ENCODE measurements at regions not wholly inside any gene's neighbourhood (a gene's known extent, or its start where the extent isn't known, plus 50 kb on each side); places are given as distances from the start of the nearest gene placed in this dataset.

DNA sequence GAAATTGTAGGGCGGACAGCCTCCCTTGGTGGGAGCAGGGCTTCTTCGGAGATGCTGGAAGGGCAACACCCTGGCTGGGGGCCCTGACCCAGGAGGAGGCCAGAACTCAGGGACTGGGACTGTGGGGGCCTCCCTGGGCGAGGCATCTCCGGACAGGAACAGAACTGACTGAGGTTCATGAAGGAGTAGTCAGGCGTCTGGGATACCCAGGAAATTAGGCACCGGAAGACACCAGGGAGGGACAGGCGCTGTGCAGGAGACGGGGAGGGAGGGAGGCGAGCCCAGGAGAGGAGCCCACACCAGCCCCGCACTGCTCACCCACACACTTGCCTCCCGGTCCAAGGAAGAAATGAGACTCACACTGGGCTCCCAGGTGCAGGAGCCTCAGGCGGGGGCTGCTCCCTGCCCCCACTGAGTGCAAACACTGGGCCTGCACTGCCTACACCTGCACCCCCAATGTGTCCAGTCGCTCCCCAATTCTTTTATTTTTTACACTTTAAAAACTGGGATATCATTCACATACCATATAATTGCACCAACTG, 262.6 kb upstream of the SFSWAP start:
- in situ Hi-C loops (cut with MboI; ENCODE audit: low pct_unique_long_range_greater_than_20kb, low sequenced_read_pairs): no loop called here
- no peak for DNase-seq

DNA sequence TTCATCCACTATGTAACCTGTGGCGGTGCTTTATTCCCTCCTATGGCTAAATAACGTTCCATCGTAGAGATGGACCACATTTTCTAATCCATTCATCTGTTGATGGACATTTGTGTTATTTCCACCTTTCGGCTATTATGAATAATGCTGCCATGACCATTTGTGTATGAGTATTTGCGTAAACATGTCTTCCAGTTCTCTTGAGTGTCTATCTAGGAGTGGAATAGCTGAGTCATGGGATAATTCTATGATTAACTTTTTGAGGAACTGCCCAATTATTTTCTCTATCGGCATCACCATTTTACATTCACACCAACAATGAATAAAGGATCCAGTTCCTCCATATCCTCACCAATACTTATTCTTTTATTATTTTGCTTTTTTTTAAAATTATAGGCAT, 261.9 kb upstream of the SFSWAP start:
- in situ Hi-C loops (cut with MboI; ENCODE audit: low pct_unique_long_range_greater_than_20kb, low sequenced_read_pairs): no loop called here
- no peak for DNase-seq

DNA sequence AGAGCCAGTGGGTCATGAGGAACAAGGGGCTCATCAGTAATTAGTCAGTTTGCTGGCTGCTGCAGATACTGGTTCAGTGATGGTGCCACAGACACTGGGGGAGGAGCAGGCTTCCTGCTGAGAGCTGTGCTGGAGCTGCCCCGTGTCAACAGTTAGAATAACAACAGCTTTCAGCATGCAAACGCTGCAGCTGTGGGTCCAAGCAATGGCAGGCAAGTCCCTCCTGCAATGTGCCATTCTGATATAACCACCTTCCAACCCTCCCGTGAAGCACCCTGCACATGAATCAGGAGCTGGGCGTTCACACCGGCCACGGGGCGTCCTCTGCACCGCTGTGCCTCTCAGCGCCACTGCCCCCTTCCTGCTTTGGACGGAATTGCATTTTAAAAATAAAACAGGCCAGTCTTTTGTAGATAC, 258.4 kb upstream of the SFSWAP start:
- in situ Hi-C loops (cut with MboI; ENCODE audit: low pct_unique_long_range_greater_than_20kb, low sequenced_read_pairs): no loop called here
- peak; percentile 62 for DNase-seq

DNA sequence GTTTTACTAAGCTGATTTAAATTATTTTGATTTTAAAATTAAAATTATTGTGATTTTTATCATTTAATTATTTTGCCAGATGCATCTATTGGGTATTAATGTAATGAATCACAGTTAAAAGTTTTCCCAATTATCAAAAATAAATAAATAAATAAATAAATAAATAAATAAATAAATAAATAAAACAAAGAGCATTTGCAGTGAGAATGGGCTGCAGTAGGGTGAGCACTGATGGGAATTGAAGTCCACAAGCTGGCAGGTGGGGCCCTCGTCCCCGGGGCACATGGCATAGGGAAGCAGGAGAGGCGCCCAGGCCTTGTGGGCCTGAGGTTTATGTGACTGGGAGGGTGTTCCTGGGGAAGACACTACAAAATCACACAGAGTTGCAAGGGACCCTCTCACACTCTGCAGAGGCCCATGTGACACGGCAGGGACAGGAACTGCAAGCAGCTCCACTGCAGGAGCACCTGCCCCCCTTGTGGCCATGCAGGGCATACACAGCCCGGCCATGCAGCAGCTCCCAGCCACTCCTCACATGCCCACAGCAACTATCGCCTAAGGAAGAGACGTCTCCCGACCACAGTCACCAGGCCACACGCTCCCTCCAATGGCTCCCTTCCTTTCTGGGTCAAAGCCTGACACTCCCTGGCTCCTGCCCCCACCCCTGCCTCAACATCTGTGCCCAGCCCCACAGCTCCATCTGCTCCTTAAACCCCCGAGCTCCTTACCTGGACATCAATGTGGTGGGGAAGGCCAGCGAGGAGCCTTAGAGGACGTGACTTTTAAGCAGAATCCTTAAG, 256.3 kb upstream of the SFSWAP start:
- in situ Hi-C loops (cut with MboI; ENCODE audit: low pct_unique_long_range_greater_than_20kb, low sequenced_read_pairs): no loop called here
- DNase-seq: peak; percentile 73

DNA sequence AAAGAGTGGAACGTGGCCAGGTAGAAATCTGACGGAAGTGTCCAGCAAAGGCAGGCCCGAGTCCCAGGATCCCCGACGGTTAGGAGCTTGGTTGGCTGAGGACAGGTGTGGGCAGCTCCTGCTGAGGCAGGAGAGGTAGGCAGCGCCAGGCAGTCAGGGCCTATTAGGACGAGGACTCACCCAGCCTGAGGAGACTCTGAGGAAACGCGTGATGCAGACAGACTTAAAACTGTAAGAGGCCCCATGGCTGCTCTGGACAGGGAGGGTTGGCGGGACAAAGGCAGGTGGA, 255.7 kb upstream of the SFSWAP start:
- in situ Hi-C loops (cut with MboI; ENCODE audit: low pct_unique_long_range_greater_than_20kb, low sequenced_read_pairs): no loop called here

DNA sequence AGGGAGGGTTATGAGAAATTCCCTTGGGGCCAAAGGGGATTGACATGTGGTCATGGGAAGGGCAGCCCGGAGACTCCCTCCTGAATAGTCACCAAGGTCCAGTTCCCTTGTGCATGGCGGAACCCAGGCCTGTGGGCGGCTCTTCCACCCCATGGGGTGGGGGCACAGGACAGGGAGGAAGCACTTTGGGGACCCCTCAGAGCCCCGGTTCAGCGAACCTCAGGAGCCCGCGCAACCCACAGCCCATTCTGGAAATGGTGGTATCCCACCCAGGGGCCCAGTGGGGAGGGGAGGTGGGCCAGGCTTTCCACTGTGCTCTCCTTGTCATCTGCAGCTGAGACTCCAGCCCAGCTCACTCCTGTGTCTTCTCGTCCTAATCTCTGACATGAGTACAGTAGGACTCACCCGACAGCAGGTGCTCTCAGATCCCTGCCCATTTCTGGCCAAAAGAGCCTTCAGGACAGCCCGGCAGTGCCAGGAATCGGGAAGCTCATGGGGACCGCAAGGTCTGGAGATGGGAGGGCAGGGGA, 255.2 kb upstream of the SFSWAP start:
- in situ Hi-C loops (cut with MboI; ENCODE audit: low pct_unique_long_range_greater_than_20kb, low sequenced_read_pairs): no loop called here

More for the DNA sequence above, 255.7 kb upstream of the SFSWAP start:
- DNase-seq: no peak

DNA sequence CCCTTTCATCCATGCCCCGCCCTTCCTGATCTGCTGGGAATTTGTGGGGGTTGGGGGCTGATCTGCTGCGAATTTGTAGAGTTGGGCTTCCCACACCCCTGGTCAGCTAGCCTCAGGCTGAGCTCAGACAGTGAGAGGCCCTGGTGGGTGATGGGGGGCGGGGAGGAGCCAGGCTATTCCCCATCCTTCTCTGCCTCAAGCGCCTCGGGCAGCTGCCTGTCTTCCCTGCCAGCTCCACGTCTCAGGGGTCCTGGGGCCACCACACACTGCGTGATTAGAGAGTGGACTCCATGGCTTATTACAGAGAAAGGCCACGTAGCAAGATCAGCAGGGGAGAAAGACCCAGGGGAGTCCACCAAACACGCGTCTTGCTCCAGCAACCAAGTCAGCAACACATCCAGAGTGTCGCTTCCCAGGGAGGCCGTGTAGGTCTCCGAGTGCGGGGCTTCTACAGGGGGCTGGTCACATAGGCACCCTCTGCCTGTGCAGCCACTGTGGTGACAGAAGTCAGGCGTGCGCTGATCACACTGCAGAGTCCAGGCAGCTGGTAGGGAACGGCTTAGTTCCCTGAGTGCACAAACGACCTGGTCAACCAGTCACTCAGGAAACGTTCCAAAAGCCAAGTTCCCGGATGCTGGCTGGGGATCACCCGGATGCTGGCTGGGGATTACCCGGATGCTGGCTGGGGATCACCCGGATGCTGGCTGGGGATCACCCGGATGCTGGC, 254.4 kb upstream of the SFSWAP start:
- in situ Hi-C loops (cut with MboI; ENCODE audit: low pct_unique_long_range_greater_than_20kb, low sequenced_read_pairs): no loop called here
- no peak for DNase-seq

More for the DNA sequence above, 255.2 kb upstream of the SFSWAP start:
- no peak for DNase-seq

DNA sequence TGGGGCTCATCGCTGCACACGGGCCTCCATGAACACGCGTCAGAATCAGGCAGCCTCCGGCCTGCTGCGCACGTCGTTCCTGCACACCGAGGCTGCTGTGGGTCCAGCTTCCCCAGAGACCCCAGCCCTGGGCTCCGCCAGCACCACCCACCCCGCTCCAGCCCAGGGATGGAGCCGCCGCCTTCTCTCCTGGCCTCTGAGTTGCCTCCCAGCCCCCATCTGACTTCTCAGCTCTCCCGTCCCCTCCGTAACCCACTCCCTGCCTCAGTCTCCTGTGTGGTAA, 253.9 kb upstream of the SFSWAP start:
- in situ Hi-C loops (cut with MboI; ENCODE audit: low pct_unique_long_range_greater_than_20kb, low sequenced_read_pairs): no loop called here
- no peak for DNase-seq

DNA sequence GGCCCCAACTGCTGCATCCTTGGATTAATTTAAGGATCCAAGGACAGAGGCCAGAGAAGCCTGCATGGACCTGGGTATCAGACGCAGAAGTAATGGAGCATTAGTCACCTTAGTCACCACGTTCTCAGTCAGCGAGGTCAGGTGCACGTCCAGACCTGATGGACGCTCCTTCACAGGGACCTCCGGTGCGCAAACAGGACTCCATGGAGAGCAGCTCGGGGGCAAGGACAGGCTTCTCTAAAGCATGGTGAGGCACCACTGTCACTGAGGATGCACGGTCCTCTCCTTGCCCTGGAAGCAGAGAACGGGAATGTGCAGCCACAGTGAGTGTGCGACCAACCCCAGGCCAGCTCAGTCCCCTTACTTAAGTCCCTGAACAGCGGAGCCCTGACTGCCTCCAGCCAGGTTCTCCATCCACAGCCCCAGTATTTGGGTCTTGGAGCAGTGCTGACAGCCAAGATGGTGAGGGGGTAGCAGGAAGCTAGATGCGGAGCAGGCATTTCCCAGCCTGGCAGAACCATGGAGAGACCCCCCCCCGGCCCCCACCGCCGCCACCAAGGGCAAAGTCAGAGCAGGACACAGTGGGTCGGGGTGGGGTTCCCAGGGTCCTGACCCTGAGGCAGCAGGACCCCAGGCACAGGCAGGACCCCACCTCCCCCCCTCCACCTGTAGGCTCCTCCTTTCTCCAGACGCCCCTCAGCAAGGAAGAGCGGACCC, 253.4 kb upstream of the SFSWAP start:
- in situ Hi-C loops (cut with MboI; ENCODE audit: low pct_unique_long_range_greater_than_20kb, low sequenced_read_pairs): no loop called here
- no peak for DNase-seq

DNA sequence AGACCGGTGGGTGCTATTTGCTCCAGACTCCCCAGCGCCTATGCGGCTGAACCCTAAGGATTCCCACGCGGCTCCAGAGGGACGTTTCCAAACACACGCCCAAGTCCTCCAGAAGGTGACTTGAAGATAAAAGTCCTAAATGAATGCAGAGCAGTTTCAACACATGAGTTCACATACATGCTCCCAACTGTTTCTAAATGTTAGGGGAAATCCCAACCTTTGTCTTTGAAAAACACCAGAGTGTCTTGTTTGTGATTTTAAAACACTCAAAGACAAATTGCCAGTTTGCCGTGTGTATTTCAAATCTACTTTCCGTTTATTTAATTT, 252.9 kb upstream of the SFSWAP start:
- in situ Hi-C loops (cut with MboI; ENCODE audit: low pct_unique_long_range_greater_than_20kb, low sequenced_read_pairs): no loop called here
- DNase-seq: no peak

DNA sequence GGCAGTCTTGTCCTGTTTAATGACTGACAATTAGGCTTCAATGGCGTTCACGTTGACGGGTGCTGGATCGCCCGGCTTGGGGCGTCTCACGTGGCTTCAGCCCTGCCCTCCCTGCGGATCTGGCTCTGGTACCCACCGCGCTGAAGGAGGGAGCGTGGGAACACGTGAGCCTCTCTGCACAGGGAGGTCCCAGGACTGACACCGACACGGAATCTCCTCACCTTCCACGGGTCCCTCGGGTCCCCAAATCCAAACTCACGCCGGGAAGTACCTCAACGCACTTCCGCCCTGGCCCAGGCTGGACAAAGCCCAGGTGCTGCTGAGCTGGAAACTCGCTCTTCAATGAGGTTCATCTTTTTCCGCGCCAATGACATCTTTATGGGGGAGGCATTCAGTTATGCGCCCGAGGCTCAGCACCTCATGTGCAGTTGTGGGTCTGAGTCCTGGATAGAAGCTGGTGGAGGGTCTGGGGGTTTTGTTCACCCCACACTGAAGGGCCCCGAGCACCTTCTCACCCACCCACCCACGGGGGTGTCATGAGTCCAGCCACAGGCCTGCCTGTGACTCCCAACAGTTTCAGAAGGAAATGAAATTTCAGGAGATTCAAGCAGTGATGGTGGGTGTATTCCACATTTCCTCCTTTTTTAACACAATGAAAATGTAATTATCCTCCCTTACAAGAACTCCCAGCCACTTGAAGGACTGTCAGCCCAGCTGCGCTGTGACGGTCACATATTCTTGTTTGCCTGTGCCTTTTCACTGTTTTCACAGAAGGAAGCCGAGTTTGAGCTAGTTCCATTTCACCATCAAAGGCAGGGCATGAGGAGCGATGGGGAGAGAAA, 251.7 kb upstream of the SFSWAP start:
- in situ Hi-C loops (cut with MboI; ENCODE audit: low pct_unique_long_range_greater_than_20kb, low sequenced_read_pairs): no loop called here
- DNase-seq: no peak

DNA sequence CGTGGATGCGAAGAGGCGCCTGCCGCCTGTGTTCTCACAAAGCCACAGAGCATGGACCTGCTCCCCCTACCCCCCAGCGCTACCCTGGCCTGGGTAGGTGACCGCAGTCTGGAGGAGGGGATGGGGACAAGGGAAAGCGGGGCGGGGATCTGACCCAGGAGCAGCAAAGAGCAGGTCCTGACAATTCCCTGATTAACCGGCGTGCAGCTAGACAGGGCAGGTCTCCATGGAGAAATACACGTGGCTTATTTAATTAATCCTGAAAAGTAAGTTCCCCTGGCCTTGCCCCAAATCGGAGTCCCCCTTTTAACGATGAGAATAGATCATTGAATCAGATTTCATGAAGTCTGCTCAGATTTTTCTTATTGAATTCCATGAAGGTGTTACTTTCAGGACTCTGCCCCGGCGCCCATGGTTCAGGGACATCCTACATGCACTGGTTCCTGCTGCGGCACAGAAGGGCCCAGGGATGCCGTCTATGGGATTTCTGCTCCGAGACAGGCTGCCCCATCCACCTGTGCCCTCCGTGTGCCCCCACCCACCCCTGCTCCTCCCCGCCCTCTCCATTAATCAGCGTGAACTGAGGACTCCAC, 251.0 kb upstream of the SFSWAP start:
- no peak for DNase-seq
- in situ Hi-C loops (cut with MboI; ENCODE audit: low pct_unique_long_range_greater_than_20kb, low sequenced_read_pairs): no loop called here

DNA sequence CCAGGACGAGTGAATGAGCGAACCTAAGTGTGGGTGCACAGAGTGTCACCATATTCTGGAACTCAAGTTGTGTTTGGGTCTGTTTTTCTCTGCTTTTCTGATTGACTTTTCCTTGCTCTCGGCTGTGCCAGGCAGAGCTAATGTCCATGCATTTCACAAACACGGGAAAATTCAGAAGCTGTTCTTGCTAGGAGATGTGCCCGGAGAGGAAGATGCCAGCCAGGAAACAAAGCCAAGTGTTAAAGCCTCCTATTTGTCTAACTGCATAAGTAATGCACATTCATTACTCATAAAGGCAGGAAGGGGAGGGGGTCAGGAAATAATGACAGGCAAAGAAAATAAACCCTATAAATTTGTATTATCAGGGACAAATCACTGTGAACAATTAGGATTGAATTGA, 250.4 kb upstream of the SFSWAP start:
- in situ Hi-C loops (cut with MboI; ENCODE audit: low pct_unique_long_range_greater_than_20kb, low sequenced_read_pairs): no loop called here
- no peak for DNase-seq

DNA sequence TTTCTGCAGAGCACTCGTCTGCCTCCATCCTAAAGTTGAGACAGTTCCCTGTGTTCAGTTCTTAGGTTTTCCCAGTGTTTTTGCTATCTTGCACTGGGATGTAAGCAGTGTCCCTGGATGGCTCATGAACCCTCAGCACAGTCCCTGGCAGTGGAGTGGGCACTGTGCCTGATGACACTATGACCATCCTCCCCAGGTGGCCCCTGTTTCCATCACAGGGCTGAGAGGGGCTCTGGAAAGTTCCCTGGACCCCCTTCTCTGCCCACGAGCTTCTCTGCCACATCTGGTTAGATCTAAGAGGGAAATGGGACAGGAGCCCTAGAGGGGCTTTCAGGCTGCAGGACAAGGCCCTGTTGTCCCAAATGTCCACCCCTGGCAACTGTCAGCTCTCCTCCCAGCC, 249.8 kb upstream of the SFSWAP start:
- DNase-seq: no peak
- in situ Hi-C loops (cut with MboI; ENCODE audit: low pct_unique_long_range_greater_than_20kb, low sequenced_read_pairs): no loop called here

DNA sequence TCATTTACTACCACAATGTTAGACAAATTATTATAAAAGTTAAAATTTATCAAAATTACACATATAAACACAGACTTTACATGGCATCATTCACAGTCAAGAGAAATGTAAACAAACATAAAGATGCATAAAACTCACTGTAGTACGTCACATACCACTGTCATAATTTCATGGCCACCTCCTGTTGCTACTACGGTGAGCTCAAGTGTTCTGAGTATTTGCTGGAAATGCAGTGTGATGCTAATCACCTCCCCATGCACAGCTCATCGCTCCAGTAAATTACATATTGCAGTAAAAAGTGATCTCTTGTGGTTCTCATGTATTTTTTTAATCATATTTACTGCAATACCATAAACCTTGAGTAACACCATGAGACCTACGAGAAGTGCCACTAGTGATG, 247.7 kb upstream of the SFSWAP start:
- in situ Hi-C loops (cut with MboI; ENCODE audit: low pct_unique_long_range_greater_than_20kb, low sequenced_read_pairs): no loop called here
- no peak for DNase-seq

DNA sequence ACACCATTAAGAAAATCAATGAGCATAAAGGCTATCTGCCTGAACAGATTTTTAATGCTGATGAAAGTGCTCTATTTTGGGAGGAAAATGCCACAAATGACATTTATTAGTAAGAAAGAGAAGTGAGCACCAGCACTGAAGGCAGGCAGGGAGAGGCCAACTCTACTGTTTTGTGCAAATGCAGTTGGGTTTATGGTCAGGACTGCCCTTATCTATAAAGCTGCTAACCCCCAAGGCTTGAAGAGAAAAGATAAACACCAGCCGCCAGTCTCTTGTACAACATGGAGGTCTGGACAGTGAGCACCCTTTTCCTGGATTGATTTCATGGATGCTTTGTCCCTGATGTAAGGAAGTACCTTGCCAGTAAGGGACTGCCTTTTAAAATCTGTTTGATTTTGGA, 246.8 kb upstream of the SFSWAP start:
- no peak for DNase-seq
- in situ Hi-C loops (cut with MboI; ENCODE audit: low pct_unique_long_range_greater_than_20kb, low sequenced_read_pairs): no loop called here

DNA sequence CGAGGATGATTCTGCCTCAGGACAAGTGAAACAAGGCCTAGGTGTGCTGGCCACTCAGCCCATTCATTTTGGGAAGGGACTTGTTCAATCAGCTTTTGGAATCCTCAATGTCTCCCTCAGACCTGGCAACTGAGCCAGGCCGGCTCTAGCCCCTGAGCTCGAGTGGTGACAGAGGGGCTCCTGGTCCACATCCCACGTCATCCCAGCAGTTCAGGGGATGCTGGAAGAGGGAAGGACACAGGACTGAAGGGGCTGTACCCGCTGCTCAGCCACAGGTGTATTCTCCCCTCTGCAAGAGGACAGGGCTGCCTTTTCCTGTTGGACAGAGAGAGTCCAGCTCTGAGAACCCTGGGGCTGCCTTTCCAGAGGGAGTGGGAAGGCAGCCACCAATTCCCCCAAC, 244.6 kb upstream of the SFSWAP start:
- in situ Hi-C loops (cut with MboI; ENCODE audit: low pct_unique_long_range_greater_than_20kb, low sequenced_read_pairs): no loop called here
- no peak for DNase-seq

DNA sequence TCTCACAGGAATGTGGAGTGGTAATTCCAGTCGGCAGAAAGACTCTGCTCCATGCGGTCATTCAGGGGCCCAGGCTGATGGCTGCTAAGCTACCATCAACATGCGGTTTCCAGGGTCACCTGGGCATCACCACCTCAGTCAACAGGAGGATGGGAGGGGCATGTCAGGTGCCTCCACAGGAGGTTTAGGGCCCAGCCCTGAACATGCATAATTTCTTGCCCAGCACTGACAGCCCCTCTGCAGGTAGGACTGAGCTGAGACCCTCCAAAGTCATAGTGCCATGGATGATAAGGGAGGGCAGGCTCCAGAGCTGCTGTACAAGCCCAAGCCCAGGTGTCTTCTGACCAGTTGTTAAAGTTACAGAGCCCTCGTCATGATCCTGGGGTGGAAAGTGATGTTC, 244.0 kb upstream of the SFSWAP start:
- in situ Hi-C loops (cut with MboI; ENCODE audit: low pct_unique_long_range_greater_than_20kb, low sequenced_read_pairs): no loop called here

DNA sequence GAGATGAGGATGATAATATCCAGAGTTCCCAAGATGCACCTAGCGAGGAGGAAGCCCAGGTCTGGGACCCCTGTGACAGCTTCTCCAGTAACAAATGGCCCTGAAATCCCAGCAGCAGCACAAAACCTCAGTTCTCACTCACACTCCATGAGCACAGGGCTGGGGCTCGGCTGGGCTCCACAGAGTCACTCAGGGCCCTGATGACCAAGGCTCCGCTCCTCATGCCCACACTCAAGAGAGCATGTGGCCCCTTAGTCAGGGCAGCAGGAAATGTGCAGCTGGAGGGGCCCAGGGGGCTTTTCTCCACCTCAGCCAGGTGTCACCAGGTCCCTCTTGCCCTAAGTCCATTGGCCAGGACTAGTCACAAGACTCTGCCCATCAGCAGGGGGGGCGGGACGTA, 242.7 kb upstream of the SFSWAP start:
- in situ Hi-C loops (cut with MboI; ENCODE audit: low pct_unique_long_range_greater_than_20kb, low sequenced_read_pairs): no loop called here
- DNase-seq: no peak

More for the DNA sequence above, 244.0 kb upstream of the SFSWAP start:
- no peak for DNase-seq

Measured in KBM-7 (cell line).